ENCODE measurements at regions not wholly inside any gene's neighbourhood (a gene's known extent, or its start where the extent isn't known, plus 50 kb on each side); places are given as distances from the start of the nearest gene placed in this dataset.

GRCh38 chr5:164950927-164951326, 1445.5 kb downstream of the MAT2B start:
- Histone ChIP-seq H3K27me3 (ENCODE audit: control insufficient read depth in 4 of 4, insufficient read depth in 4 of 4, low read length in 3 of 4) (no peaks in the 10 kb centered on the region), H3K36me3 (ENCODE audit: control insufficient read depth in 4 of 4, insufficient read depth in 3 of 4, low read depth in 1 of 4, low read length in 3 of 4) (no peaks in the 10 kb centered on the region), H3K9me3 (ENCODE audit: control insufficient read depth in 4 of 4, low read length in 3 of 4) (no peaks in the 10 kb centered on the region), H3K4me1 (ENCODE audit: control insufficient read depth in 4 of 4, insufficient read depth in 4 of 4, low read length in 3 of 4) (no peaks in the 10 kb centered on the region), H3K4me3 (ENCODE audit: low read depth in 1 of 3, low read length in 3 of 3) (no peak overlapping the region), H3K27ac (ENCODE audit: low read depth in 1 of 2, low read length in 2 of 2) (no peak overlapping the region), H3K9ac (ENCODE audit: low read depth in 1 of 2, low read length in 2 of 2) (no peak overlapping the region)
- WGBS: 70% methylated on average over 3 of the region's 3 CpGs
- TF ChIP-seq SP1 (IDR thresholded peaks at IDR 0.05) (no peak), YY1 (IDR thresholded peaks at IDR 0.05) (no peak), RXRA (IDR thresholded peaks at IDR 0.05) (no peak), EGR1 (IDR thresholded peaks at IDR 0.05; ENCODE audit: low read depth in 2 of 2) (no peak), ZBTB33 (IDR thresholded peaks at IDR 0.05) (no peak), FOXA1 (IDR thresholded peaks at IDR 0.05) (no peak), FOXA2 (IDR thresholded peaks at IDR 0.05) (no peak), RAD21 (IDR thresholded peaks at IDR 0.05) (no peak), ATF3 (IDR thresholded peaks at IDR 0.05) (no peak), NR2F2 (IDR thresholded peaks at IDR 0.05) (no peak), HNF4G (IDR thresholded peaks at IDR 0.05) (no peak), JUND (IDR thresholded peaks at IDR 0.05) (no peak), GABPA (IDR thresholded peaks at IDR 0.05 in 1 of 2, conservative IDR thresholded peaks at IDR 0.05 in 1 of 2) (no peak), REST (IDR thresholded peaks at IDR 0.05) (no peak), HNF4A (conservative IDR thresholded peaks at IDR 0.05) (no peak)
- DNase-seq (ENCODE audit: low spot score): no peak

GRCh38 chr5:164951570-164951969, 1446.2 kb downstream of the MAT2B start:
- Histone ChIP-seq H3K9ac (ENCODE audit: low read depth in 1 of 2, low read length in 2 of 2) (no peak overlapping the region), H3K27ac (ENCODE audit: low read depth in 1 of 2, low read length in 2 of 2) (no peak overlapping the region), H3K9me3 (ENCODE audit: control insufficient read depth in 4 of 4, low read length in 3 of 4) (no peaks in the 10 kb centered on the region), H3K4me3 (ENCODE audit: low read depth in 1 of 3, low read length in 3 of 3) (no peak overlapping the region), H3K36me3 (ENCODE audit: control insufficient read depth in 4 of 4, insufficient read depth in 3 of 4, low read depth in 1 of 4, low read length in 3 of 4) (no peaks in the 10 kb centered on the region), H3K4me1 (ENCODE audit: control insufficient read depth in 4 of 4, insufficient read depth in 4 of 4, low read length in 3 of 4) (no peaks in the 10 kb centered on the region), H3K27me3 (ENCODE audit: control insufficient read depth in 4 of 4, insufficient read depth in 4 of 4, low read length in 3 of 4) (no peaks in the 10 kb centered on the region)
- WGBS: 40% methylated on average over 2 of the region's 2 CpGs
- no peak for DNase-seq (ENCODE audit: low spot score)
- TF ChIP-seq FOXA1 (IDR thresholded peaks at IDR 0.05) (no peak), FOXA2 (IDR thresholded peaks at IDR 0.05) (no peak)

- H3K9ac ChIP-seq (ENCODE audit: low read depth in 1 of 2, low read length in 2 of 2): no peak overlapping the region
- no peak overlapping the region for H3K27ac ChIP-seq (ENCODE audit: low read depth in 1 of 2, low read length in 2 of 2)
- DNase-seq (ENCODE audit: low spot score): no peak
- H3K4me1 ChIP-seq (ENCODE audit: control insufficient read depth in 4 of 4, insufficient read depth in 4 of 4, low read length in 3 of 4): no peaks in the 10 kb centered on the region
- no peaks in the 10 kb centered on the region for H3K9me3 ChIP-seq (ENCODE audit: control insufficient read depth in 4 of 4, low read length in 3 of 4)
- H3K27me3 ChIP-seq (ENCODE audit: control insufficient read depth in 4 of 4, insufficient read depth in 4 of 4, low read length in 3 of 4): no peaks in the 10 kb centered on the region
- no peak for TF ChIP-seq MAX (IDR thresholded peaks at IDR 0.05)
- no peak for TF ChIP-seq HNF4A (conservative IDR thresholded peaks at IDR 0.05)
- no peak for TF ChIP-seq CTCF (IDR thresholded peaks at IDR 0.05; ENCODE audit: low read depth, low read length, missing input control)
- TF ChIP-seq FOXA1 (IDR thresholded peaks at IDR 0.05): no peak
- no peak for TF ChIP-seq TAF1 (conservative IDR thresholded peaks at IDR 0.05)
- TF ChIP-seq RAD21 (IDR thresholded peaks at IDR 0.05): no peak
- TF ChIP-seq YY1 (IDR thresholded peaks at IDR 0.05): no peak
- TF ChIP-seq NR2F2 (IDR thresholded peaks at IDR 0.05): no peak
- TF ChIP-seq RXRA (IDR thresholded peaks at IDR 0.05): no peak
- no peaks in the 10 kb centered on the region for H3K36me3 ChIP-seq (ENCODE audit: control insufficient read depth in 4 of 4, insufficient read depth in 3 of 4, low read depth in 1 of 4, low read length in 3 of 4)
- H3K4me3 ChIP-seq (ENCODE audit: low read depth in 1 of 3, low read length in 3 of 3): no peak overlapping the region
- WGBS: 73% methylated on average over 5 of the region's 5 CpGs
These were observed 1453.3 kb downstream of the MAT2B start for GRCh38 chr5:164958688-164959087.

Data from liver (tissue), 8 donors.